ENCODE measurements at regions not wholly inside any gene's neighbourhood (a gene's known extent, or its start where the extent isn't known, plus 50 kb on each side); places are given as distances from the start of the nearest gene placed in this dataset.
"Not testable (repeated sequence)": the region's sequence is repeated elsewhere in the genome, so short reads cannot be mapped to it uniquely, and the experiment has no call there.

DNA sequence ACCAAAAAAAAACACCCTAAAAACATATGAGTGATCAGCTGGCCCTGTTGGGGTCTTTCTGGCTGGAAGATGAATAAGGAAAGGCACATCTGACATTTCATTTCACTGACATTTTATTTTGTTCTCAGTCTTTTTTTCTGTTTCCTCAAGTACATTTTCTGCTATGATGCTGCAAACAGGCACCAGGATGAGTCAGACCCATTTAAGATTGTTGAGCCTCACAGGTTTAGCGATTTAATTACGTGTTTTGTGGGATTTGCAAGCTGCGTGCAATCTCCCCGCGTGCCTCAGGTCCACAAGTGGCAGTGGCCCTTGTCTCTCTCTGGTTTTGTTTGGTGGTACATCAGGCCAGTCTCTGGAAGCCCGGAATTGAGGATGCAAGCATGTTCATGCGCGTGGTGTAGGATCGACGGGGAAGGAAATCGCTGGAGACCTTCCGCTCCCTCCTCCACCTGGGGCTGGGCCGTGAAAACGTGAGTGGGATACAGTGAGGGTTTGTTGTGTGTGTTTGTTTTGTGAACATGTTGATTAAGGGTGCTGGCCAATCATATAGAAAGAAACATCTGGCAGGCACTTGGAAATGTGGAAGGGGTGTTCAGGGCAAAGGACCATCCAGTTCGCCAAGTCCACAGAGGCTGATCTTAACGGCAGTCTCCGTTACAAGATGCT lies 120.2 kb upstream of the ZNF516 start:
- Histone ChIP-seq H3K4me3 (ENCODE audit: insufficient read depth, low read length) (no peak overlapping the region), H3K36me3 (ENCODE audit: insufficient read depth, low read length) (no peaks in the 10 kb centered on the region), H3K4me2 (ENCODE audit: insufficient read depth, low read length) (no peak overlapping the region), H3K27me3 (ENCODE audit: insufficient read depth, low read length) (no peaks in the 10 kb centered on the region), H4K20me1 (ENCODE audit: insufficient read depth, low read length) (no peaks in the 10 kb centered on the region), H3K79me2 (ENCODE audit: insufficient read depth, low read length) (no peaks in the 10 kb centered on the region), H3K27ac (ENCODE audit: low read depth, low read length) (no peak overlapping the region), H2AFZ (ENCODE audit: low read length) (no peak overlapping the region), H3K9me3 (ENCODE audit: low read depth, low read length) (no peaks in the 10 kb centered on the region), H3K4me1 (ENCODE audit: insufficient read depth, low read length) (peaks cover 10% of the 10 kb centered on the region)
- DNase-seq (ENCODE audit: insufficient read length, low spot score, missing footprints): peak; percentile 76
- TF ChIP-seq, protein P1, sequence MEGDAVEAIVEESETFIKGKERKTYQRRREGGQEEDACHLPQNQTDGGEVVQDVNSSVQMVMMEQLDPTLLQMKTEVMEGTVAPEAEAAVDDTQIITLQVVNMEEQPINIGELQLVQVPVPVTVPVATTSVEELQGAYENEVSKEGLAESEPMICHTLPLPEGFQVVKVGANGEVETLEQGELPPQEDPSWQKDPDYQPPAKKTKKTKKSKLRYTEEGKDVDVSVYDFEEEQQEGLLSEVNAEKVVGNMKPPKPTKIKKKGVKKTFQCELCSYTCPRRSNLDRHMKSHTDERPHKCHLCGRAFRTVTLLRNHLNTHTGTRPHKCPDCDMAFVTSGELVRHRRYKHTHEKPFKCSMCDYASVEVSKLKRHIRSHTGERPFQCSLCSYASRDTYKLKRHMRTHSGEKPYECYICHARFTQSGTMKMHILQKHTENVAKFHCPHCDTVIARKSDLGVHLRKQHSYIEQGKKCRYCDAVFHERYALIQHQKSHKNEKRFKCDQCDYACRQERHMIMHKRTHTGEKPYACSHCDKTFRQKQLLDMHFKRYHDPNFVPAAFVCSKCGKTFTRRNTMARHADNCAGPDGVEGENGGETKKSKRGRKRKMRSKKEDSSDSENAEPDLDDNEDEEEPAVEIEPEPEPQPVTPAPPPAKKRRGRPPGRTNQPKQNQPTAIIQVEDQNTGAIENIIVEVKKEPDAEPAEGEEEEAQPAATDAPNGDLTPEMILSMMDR (IDR thresholded peaks at IDR 0.05; ENCODE audit: extremely low read depth, low read depth, low read length): no peak

DNA sequence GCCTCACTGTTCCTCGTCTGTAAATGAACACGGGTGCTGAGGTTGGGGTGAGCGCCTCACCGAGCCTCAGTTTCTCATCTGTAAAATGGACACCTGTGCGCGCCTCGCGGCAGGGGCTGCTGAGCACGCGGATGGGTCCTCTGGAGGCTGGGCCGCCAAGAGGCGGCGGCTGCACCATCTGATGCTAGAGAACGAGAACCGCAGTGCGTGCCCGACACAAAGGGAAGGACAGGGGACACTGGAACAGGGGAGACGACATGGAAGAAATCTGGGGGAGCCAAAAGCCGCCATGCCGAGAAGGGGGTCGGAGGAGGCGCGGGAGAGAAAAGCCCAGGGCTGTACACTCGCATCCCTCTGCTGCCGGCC lies 118.7 kb upstream of the ZNF516 start:
- no peaks in the 10 kb centered on the region for H3K79me2 ChIP-seq (ENCODE audit: insufficient read depth, low read length)

DNA sequence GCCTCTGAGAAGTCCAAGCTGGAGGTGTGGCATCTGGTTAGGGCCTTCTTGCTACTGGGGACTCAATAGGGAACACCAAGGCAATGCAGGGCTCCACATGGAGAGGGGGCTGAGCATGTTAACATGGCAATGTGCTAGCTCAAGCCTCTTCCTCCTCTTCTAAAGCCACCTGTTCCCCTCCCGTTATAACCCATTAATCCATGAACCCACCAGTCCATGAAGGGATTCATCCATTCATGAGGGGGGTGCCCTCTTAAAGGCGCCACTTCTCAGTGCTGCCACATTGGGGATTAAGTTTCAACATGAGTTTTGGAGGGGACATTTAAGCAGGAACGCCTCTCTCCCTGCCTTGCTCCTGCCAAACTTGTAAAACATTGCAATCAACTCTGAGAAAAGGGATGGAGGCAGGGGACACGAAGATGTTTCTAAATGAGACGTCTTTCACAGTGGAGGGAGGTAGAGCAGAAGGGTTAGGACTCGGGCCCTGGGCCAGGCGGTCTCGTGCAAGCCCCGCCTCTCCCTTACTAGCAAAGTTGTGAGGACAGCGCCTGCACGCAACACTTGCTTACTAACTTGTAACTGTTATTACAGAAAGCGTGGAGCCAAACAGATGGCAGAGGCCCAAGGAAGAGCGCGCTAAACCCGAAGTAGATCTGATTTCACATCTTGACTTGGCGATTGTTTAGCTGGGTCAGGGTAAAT lies 118.2 kb upstream of the ZNF516 start:
- peak; percentile 77 for DNase-seq (ENCODE audit: insufficient read length, low spot score, missing footprints)
- TF ChIP-seq, protein P1 (IDR thresholded peaks at IDR 0.05; ENCODE audit: extremely low read depth, low read depth, low read length): no peak
- Histone ChIP-seq H3K27ac (ENCODE audit: low read depth, low read length) (no peak overlapping the region), H3K4me1 (ENCODE audit: insufficient read depth, low read length) (peaks cover 8% of the 10 kb centered on the region), H3K79me2 (ENCODE audit: insufficient read depth, low read length) (no peaks in the 10 kb centered on the region), H3K4me2 (ENCODE audit: insufficient read depth, low read length) (no peak overlapping the region), H3K36me3 (ENCODE audit: insufficient read depth, low read length) (no peaks in the 10 kb centered on the region), H3K4me3 (ENCODE audit: insufficient read depth, low read length) (no peak overlapping the region), H4K20me1 (ENCODE audit: insufficient read depth, low read length) (no peaks in the 10 kb centered on the region), H2AFZ (ENCODE audit: low read length) (no peak overlapping the region), H3K27me3 (ENCODE audit: insufficient read depth, low read length) (peaks cover 2% of the 10 kb centered on the region), H3K9me3 (ENCODE audit: low read depth, low read length) (no peaks in the 10 kb centered on the region)

More for the DNA sequence above, 118.7 kb upstream of the ZNF516 start:
- peaks cover 2% of the 10 kb centered on the region for H3K27me3 ChIP-seq (ENCODE audit: insufficient read depth, low read length)
- H3K27ac ChIP-seq (ENCODE audit: low read depth, low read length): no peak overlapping the region
- H3K4me3 ChIP-seq (ENCODE audit: insufficient read depth, low read length): no peak overlapping the region
- H4K20me1 ChIP-seq (ENCODE audit: insufficient read depth, low read length): no peaks in the 10 kb centered on the region
- H3K36me3 ChIP-seq (ENCODE audit: insufficient read depth, low read length): no peaks in the 10 kb centered on the region
- H3K4me2 ChIP-seq (ENCODE audit: insufficient read depth, low read length): no peak overlapping the region
- H2AFZ ChIP-seq (ENCODE audit: low read length): no peak overlapping the region
- no peaks in the 10 kb centered on the region for H3K9me3 ChIP-seq (ENCODE audit: low read depth, low read length)
- no peak for DNase-seq (ENCODE audit: insufficient read length, low spot score, missing footprints)
- peaks cover 8% of the 10 kb centered on the region for H3K4me1 ChIP-seq (ENCODE audit: insufficient read depth, low read length)
- TF ChIP-seq, protein P1 (IDR thresholded peaks at IDR 0.05; ENCODE audit: extremely low read depth, low read depth, low read length): no peak

DNA sequence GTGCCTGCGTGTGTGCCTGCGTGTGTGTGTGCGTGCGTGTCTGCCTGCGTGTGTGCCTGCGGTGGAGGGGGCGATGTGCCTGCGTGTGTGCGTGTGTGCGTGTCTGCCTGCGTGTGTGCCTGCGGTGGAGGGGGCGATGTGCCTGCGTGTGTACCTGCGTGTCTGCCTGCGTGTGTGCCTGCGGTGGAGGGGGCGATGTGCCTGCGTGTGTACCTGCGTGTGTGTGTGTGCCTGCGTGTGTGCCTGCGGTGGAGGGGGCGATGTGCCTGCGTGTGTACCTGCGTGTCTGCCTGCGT lies 116.7 kb upstream of the ZNF516 start:
- H3K27ac ChIP-seq (ENCODE audit: low read depth, low read length); H4K20me1 ChIP-seq (ENCODE audit: insufficient read depth, low read length); H3K4me3 ChIP-seq (ENCODE audit: insufficient read depth, low read length); H3K9me3 ChIP-seq (ENCODE audit: low read depth, low read length); H3K4me1 ChIP-seq (ENCODE audit: insufficient read depth, low read length); H2AFZ ChIP-seq (ENCODE audit: low read length); H3K36me3 ChIP-seq (ENCODE audit: insufficient read depth, low read length); H3K4me2 ChIP-seq (ENCODE audit: insufficient read depth, low read length); DNase-seq (ENCODE audit: insufficient read length, low spot score, missing footprints); H3K79me2 ChIP-seq (ENCODE audit: insufficient read depth, low read length); H3K27me3 ChIP-seq (ENCODE audit: insufficient read depth, low read length): not testable (repeated sequence)

All from osteoblast (primary cell).